Mesothelial cell of epicardium (in vitro differentiated cells): ENCODE measurements at regions not wholly inside any gene's neighbourhood (a gene's known extent, or its start where the extent isn't known, plus 50 kb on each side); places are given as distances from the start of the nearest gene placed in this dataset.

Experiments
- DNase-seq, 2 experiments: peaks; one replicate each; pipeline ENCODE4 v3.0.0; 2021; ENCODE audit warnings: low spot score in 2 of 2; ENCODE audit not compliant: unreplicated experiment in 2 of 2
- H3K27ac Mint-ChIP-seq: 2 replicates; pipeline ENCODE4 v1.8.0; 2021; ENCODE audit warnings: mixed read lengths
- H3K27me3 Mint-ChIP-seq: 2 replicates; pipeline ENCODE4 v1.8.0; 2021; ENCODE audit warnings: low read depth, mixed read lengths
- H3K36me3 Mint-ChIP-seq: 2 replicates; pipeline ENCODE4 v1.8.0; 2021; ENCODE audit warnings: mixed read lengths
- H3K4me1 Mint-ChIP-seq: 2 replicates; pipeline ENCODE4 v1.8.0; 2021; ENCODE audit warnings: mixed read lengths
- H3K4me3 Mint-ChIP-seq: 2 replicates; pipeline ENCODE4 v1.8.0; 2021; ENCODE audit warnings: mild to moderate bottlenecking, moderate library complexity, mixed read lengths
- H3K9me3 Mint-ChIP-seq: 2 replicates; pipeline ENCODE4 v1.8.0; 2021; ENCODE audit warnings: mixed read lengths
- TF ChIP-seq, protein P1 (sequence below): fragments of 200-600 bp; sonication (generic); IDR thresholded peaks from one replicate; pipeline ENCODE4 v1.5.0; 2021; ENCODE audit warnings: antibody characterized with exemption; ENCODE audit not compliant: unreplicated experiment

DNA sequence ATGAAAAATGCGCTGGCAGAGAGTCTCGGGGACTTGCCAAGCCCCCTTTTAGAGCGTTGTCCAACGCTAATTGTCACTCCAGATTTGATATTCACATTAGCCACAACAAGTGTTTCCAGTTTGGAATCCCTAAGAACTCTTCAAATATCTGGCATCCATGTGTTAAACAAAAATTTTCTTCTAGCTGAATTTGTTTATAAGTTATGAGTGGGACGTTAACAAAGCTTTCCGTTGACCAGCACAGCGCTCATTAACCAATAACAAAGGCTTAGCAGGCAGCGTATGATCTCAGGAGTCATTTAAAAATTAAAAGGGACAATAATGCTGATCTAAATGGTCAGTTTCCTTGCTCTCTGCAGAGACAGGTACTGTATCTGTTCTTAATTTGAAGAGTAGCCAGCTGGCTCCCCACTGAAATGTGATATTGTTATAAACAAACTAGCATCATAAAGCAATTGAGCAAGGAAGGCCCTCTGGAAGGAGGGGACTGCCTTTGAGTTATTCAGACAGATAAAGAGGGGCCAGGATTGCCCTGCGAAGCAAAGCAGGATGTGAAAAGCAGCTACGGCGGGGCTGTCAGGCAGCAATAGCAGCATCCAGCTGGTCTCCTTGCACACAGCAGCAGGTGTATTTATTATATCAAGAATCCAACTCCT lies 337.2 kb upstream of the SALL3 start:
- Mint-ChIP-seq H3K4me1 (peaks cover 15% of the 10 kb centered on the region), H3K27me3 (peaks cover 24% of the 10 kb centered on the region), H3K9me3 (no peaks in the 10 kb centered on the region), H3K27ac (no peak overlapping the region), H3K4me3 (no peak overlapping the region), H3K36me3 (no peaks in the 10 kb centered on the region)
- TF ChIP-seq, protein P1, sequence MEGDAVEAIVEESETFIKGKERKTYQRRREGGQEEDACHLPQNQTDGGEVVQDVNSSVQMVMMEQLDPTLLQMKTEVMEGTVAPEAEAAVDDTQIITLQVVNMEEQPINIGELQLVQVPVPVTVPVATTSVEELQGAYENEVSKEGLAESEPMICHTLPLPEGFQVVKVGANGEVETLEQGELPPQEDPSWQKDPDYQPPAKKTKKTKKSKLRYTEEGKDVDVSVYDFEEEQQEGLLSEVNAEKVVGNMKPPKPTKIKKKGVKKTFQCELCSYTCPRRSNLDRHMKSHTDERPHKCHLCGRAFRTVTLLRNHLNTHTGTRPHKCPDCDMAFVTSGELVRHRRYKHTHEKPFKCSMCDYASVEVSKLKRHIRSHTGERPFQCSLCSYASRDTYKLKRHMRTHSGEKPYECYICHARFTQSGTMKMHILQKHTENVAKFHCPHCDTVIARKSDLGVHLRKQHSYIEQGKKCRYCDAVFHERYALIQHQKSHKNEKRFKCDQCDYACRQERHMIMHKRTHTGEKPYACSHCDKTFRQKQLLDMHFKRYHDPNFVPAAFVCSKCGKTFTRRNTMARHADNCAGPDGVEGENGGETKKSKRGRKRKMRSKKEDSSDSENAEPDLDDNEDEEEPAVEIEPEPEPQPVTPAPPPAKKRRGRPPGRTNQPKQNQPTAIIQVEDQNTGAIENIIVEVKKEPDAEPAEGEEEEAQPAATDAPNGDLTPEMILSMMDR = no peak
- no peak for DNase-seq

DNA sequence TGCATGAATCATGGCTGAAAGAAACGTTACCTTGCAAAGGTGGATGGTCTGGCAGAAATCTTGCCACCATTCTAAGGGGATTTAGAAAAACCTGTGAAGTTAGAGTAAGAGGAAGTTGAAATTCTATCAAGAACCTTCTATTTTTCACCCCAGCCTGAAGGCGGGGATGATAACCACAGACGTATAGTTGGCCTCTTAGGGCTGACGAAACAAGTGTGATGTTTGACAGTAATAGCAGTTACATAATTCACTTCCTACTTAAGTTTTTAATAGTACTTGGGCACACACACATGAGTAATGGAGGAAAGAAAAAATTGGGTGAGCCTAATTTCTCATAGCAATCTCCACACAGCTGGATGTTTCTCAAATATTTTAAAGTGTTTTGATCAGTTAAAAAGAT lies 336.6 kb upstream of the SALL3 start:
- TF ChIP-seq, protein P1 = no peak
- H3K4me1 Mint-ChIP-seq = peaks cover 15% of the 10 kb centered on the region
- no peak overlapping the region for H3K4me3 Mint-ChIP-seq

DNA sequence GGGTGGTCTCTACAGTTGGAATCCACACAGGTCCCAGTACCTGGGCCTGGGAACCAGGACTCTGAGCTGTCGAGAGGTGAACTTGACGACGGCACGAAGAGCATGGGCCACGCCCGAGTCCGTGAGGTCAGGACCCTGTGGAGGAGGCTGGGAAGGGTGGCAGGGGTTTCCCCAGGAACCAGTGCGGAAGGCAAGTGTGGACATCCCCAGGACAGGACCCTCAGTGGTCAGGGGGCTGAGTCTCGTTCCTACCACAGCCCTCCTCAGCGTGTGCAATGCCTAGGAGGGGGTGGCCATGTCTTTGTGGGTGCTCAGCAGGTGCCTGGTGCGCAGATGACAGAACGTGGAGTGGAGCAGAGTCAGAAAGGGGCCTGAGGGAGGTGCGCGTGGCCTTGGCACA lies 335.6 kb upstream of the SALL3 start:
- H3K27ac Mint-ChIP-seq = no peak overlapping the region
- no peak overlapping the region for H3K4me3 Mint-ChIP-seq
- peaks cover 11% of the 10 kb centered on the region for H3K9me3 Mint-ChIP-seq
- peaks cover 13% of the 10 kb centered on the region for H3K4me1 Mint-ChIP-seq
- H3K27me3 Mint-ChIP-seq = peaks cover 24% of the 10 kb centered on the region
- H3K36me3 Mint-ChIP-seq = no peaks in the 10 kb centered on the region
- DNase-seq = no peak
- TF ChIP-seq, protein P1 = no peak

More for the DNA sequence above, 336.6 kb upstream of the SALL3 start:
- H3K36me3 Mint-ChIP-seq = no peaks in the 10 kb centered on the region
- no peak for DNase-seq
- H3K27me3 Mint-ChIP-seq = peaks cover 24% of the 10 kb centered on the region
- H3K27ac Mint-ChIP-seq = no peak overlapping the region
- peaks cover 2% of the 10 kb centered on the region for H3K9me3 Mint-ChIP-seq

DNA sequence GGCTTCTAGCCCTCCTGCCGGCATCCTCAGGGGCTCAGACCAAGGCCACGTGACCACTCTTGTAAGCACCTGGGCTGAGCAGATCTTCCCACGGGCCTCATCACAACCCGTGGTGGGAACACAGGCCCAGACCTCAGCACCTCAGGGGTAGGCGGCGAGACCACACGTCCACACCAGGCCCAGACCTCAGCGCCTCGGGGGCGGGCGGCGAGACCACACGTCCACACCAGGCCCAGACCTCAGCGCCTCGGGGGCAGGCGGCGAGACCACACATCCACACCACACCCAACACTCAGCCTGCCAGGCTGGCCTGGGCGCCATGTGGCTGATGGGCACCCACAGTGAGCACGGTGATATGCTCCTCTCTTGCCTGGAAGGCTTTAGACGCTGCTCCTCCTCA lies 334.4 kb upstream of the SALL3 start:
- no peak for DNase-seq
- peaks cover 10% of the 10 kb centered on the region for H3K4me1 Mint-ChIP-seq
- no peak overlapping the region for H3K4me3 Mint-ChIP-seq
- peaks cover 16% of the 10 kb centered on the region for H3K9me3 Mint-ChIP-seq
- H3K36me3 Mint-ChIP-seq = no peaks in the 10 kb centered on the region
- peaks cover 17% of the 10 kb centered on the region for H3K27me3 Mint-ChIP-seq
- TF ChIP-seq, protein P1 = no peak
- H3K27ac Mint-ChIP-seq = no peak overlapping the region

DNA sequence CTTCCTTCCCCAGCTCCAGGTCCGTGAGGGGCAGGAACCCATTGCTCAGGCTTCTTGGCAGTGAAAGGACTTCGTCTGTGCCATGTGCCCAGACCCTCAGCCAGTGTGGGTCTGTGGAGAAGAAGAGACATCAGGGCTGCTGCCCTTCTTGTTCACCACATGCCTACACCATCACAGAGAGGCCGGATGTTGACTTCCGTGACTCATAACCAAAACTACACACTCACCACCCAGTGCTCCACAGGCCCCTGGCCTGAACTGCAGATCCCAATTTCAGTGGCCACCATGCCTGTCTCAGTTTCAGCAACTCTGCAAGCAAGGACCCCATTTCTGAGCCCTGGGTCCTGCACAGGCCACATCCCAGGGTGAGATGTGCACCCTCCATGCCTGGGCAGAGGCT lies 332.6 kb upstream of the SALL3 start:
- H3K27me3 Mint-ChIP-seq = peaks cover 5% of the 10 kb centered on the region
- peaks cover 6% of the 10 kb centered on the region for H3K4me1 Mint-ChIP-seq
- H3K9me3 Mint-ChIP-seq = peaks cover 24% of the 10 kb centered on the region
- no peaks in the 10 kb centered on the region for H3K36me3 Mint-ChIP-seq
- no peak overlapping the region for H3K27ac Mint-ChIP-seq
- DNase-seq = no peak
- TF ChIP-seq, protein P1 = no peak
- H3K4me3 Mint-ChIP-seq = no peak overlapping the region
